Esophagus squamous epithelium (tissue), 4 donors: ENCODE measurements at regions not wholly inside any gene's neighbourhood (a gene's known extent, or its start where the extent isn't known, plus 50 kb on each side); places are given as distances from the start of the nearest gene placed in this dataset.

Source experiments
- POLR2A ChIP-seq, 4 donors: fragments of 450-650 bp; IDR thresholded peaks; one replicate each; pipeline ENCODE4 v1.6.1; 2017; ENCODE audit warnings: antibody characterized with exemption in 4 of 4, mild to moderate bottlenecking in 4 of 4, moderate library complexity in 3 of 4
- TF ChIP-seq, protein P1 (sequence below), 6 experiments: fragments of 450-650 bp in 4 of 6; fragments of 200-600 bp in 2 of 6; sonication (generic) in 2 of 6; IDR thresholded peaks; one replicate each; pipeline ENCODE4 v1.5.1; 2016 to 2019; ENCODE audit warnings: antibody characterized with exemption in 6 of 6, mild to moderate bottlenecking in 4 of 6, moderate library complexity in 4 of 6

DNA sequence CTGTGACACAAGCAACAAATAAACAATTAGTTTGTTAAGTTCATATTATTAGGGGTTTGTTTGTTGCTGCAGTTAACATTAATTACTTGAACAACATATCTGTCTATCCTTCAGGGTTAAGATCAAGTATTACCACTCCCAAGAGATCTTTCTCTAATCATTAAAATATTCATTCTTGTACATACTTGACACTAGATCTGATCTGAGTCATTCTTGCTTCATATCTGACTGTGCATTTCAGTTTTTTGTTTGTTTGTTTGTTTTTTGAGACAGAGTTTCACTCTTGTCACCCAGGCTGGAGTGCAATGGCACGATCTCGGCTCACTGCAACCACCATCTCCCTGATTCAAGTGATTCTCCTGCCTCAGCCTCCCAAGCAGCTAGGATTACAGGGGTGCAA, 613.3 kb upstream of the PLXNA2 start:
- TF ChIP-seq, protein P1, sequence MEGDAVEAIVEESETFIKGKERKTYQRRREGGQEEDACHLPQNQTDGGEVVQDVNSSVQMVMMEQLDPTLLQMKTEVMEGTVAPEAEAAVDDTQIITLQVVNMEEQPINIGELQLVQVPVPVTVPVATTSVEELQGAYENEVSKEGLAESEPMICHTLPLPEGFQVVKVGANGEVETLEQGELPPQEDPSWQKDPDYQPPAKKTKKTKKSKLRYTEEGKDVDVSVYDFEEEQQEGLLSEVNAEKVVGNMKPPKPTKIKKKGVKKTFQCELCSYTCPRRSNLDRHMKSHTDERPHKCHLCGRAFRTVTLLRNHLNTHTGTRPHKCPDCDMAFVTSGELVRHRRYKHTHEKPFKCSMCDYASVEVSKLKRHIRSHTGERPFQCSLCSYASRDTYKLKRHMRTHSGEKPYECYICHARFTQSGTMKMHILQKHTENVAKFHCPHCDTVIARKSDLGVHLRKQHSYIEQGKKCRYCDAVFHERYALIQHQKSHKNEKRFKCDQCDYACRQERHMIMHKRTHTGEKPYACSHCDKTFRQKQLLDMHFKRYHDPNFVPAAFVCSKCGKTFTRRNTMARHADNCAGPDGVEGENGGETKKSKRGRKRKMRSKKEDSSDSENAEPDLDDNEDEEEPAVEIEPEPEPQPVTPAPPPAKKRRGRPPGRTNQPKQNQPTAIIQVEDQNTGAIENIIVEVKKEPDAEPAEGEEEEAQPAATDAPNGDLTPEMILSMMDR (IDR thresholded peaks at IDR 0.05), result no peak
- no peak for TF ChIP-seq POLR2A (IDR thresholded peaks at IDR 0.05)
